Small intestine (tissue), 7 donors: ENCODE measurements at regions not wholly inside any gene's neighbourhood (a gene's known extent, or its start where the extent isn't known, plus 50 kb on each side); places are given as distances from the start of the nearest gene placed in this dataset.
A peak's percentile ranks its signal among the peaks of the same experiment; 100 is the strongest.

Experiments used
- DNase-seq, 2 donors: peaks; one replicate each; pipeline versions ENCODE4 v3.0.0 to v3.0.0-alpha.2; 2013
- FAIRE-seq: peaks from 2 replicates; lab custom pipeline; 2012; peaks lifted over from hg19 to GRCh38; lab: Jason Lieb, UNC
- H3K27ac ChIP-seq, 3 donors: one replicate each; pipeline ENCODE4 v1.5.1; 2013; ENCODE audit warnings: low read length in 2 of 3, mild to moderate bottlenecking in 2 of 3, control low read depth in 1 of 3, inconsistent platforms in 1 of 3, low read depth in 1 of 3, moderate library complexity in 1 of 3
- H3K27me3 ChIP-seq, 3 donors: one replicate each; pipeline ENCODE4 v1.6.1; 2013; ENCODE audit warnings: low read length in 3 of 3, inconsistent platforms in 1 of 3; ENCODE audit not compliant: control insufficient read depth in 3 of 3, insufficient read depth in 3 of 3
- H3K36me3 ChIP-seq, 3 donors: one replicate each; pipeline ENCODE4 v1.6.1; 2013; ENCODE audit warnings: low read length in 3 of 3, inconsistent platforms in 1 of 3, low read depth in 1 of 3, mild to moderate bottlenecking in 1 of 3, moderate library complexity in 1 of 3; ENCODE audit not compliant: control insufficient read depth in 3 of 3, insufficient read depth in 2 of 3
- H3K4me1 ChIP-seq, 3 donors: one replicate each; pipeline ENCODE4 v1.6.1; 2013; ENCODE audit warnings: low read length in 2 of 3, inconsistent platforms in 1 of 3, low read depth in 1 of 3, mild to moderate bottlenecking in 1 of 3, moderate library complexity in 1 of 3; ENCODE audit not compliant: control insufficient read depth in 3 of 3, insufficient read depth in 2 of 3
- H3K4me3 ChIP-seq, 3 donors: one replicate each; pipeline ENCODE4 v1.5.1; 2013; ENCODE audit warnings: low read length in 3 of 3, control low read depth in 1 of 3, inconsistent platforms in 1 of 3, low read depth in 1 of 3, mild to moderate bottlenecking in 1 of 3, moderate library complexity in 1 of 3
- H3K9me3 ChIP-seq, 2 donors: one replicate each; pipeline ENCODE4 v1.6.1; 2013; ENCODE audit warnings: low read depth in 1 of 2, low read length in 1 of 2; ENCODE audit not compliant: control insufficient read depth in 2 of 2, insufficient read depth in 1 of 2
- WGBS, 3 donors: extraction: QIAGEN DNeasy Blood & Tissue Kit; methylation state at CpG; one replicate each; pipeline ENCODE4 v1.1.7; 2013; 5-methylcytosine and 5-hydroxymethylcytosine counted together
- donor health status: healthy with polysubstance abuse.
- donor health status: control.
- donor health status: control.
- donor health status: Bipolar disorder and iron deficiency.
- donor health status: healthy.

GRCh38 chr12:67559751-67560150 is 88.8 kb upstream of the DYRK2 start:
- H3K4me1 ChIP-seq = peaks cover 0 to 13% (median 9%) of the 10 kb centered on the region in 3 donors
- 90 to 94% (median 94%) methylated on average over 3 of the region's 3 CpGs for WGBS, 3 donors
- H3K27ac ChIP-seq = no peak overlapping the region
- no peaks in the 10 kb centered on the region for H3K27me3 ChIP-seq
- DNase-seq (no peak), FAIRE-seq (no peak)
- H3K9me3 ChIP-seq = peaks cover 0 to 13% of the 10 kb centered on the region in 2 donors
- H3K4me3 ChIP-seq = no peak overlapping the region
- no peaks in the 10 kb centered on the region for H3K36me3 ChIP-seq

GRCh38 chr12:67562513-67563287 is 85.8 kb upstream of the DYRK2 start:
- Histone ChIP-seq H3K27ac (peak overlapping the region in 1 of 3 donors; percentile 63), H3K36me3 (no peaks in the 10 kb centered on the region), H3K27me3 (no peaks in the 10 kb centered on the region), H3K4me1 (peaks cover 0 to 9% (median 4%) of the 10 kb centered on the region in 3 donors), H3K9me3 (peaks cover 1 to 10% of the 10 kb centered on the region in 2 donors), H3K4me3 (no peak overlapping the region)
- FAIRE-seq (no peak), DNase-seq (peak; percentile 86 to 88)
- WGBS, 3 donors = 18 to 57% (median 21%) methylated on average over 3 of the region's 3 CpGs

- peak; percentile 54 to 79 for DNase-seq
- FAIRE-seq = no peak
Measured at GRCh38 chr12:67568055-67568454, 80.5 kb upstream of the DYRK2 start.

DNA sequence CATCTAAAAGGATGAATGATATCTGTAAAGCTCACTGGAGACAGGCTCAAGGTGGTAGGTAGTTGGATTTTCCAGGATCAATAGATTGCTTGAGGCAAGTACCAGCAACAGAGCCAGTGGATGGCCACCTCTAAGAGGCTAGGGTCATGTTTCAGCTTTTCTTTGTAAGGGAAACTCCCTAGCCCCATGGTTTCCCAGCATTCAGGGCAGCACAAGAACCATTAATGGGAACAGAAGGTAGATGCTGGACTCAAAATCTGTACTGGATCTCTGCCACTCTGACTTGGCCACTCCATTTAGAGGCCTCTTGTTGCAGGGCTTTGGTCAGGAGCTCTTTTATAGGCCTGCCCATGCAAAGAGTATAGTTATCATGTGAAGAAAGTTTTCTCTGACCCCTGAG is 76.1 kb upstream of the DYRK2 start:
- no peak for FAIRE-seq
- H3K27ac ChIP-seq = no peak overlapping the region
- H3K9me3 ChIP-seq = no peaks in the 10 kb centered on the region
- DNase-seq = no peak
- H3K27me3 ChIP-seq = no peaks in the 10 kb centered on the region
- no peaks in the 10 kb centered on the region for H3K36me3 ChIP-seq
- peaks cover 0 to 2% (median 0%) of the 10 kb centered on the region in 3 donors for H3K4me1 ChIP-seq
- H3K4me3 ChIP-seq = no peak overlapping the region

More at GRCh38 chr12:67568055-67568454, 80.5 kb upstream of the DYRK2 start:
- H3K36me3 ChIP-seq = no peaks in the 10 kb centered on the region
- H3K27me3 ChIP-seq = no peaks in the 10 kb centered on the region
- no peak overlapping the region for H3K4me3 ChIP-seq
- H3K9me3 ChIP-seq = peaks cover 1 to 5% of the 10 kb centered on the region in 2 donors
- 52 to 67% (median 63%) methylated on average over 2 of the region's 2 CpGs for WGBS, 3 donors
- H3K4me1 ChIP-seq = peaks cover 0 to 2% (median 0%) of the 10 kb centered on the region in 3 donors
- no peak overlapping the region for H3K27ac ChIP-seq

DNA sequence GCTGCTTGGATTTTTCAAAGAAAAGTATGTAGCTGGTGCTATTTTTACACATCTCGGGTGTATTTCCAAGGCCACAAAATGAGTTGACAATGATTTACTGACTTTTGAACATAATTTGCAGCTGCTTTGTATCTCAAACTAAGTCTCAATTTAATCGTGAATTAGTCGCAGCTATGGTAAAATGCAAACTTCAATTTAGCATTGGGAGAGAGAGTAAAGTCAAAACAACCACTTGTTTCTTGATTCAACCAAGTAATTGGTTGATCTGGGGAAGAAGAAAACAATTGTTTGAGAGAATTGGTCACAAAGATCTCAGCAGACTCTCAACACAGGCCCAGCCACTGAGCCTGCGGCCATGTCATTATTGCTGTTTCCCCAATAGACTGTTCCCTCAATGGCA is 75.0 kb upstream of the DYRK2 start:
- no peaks in the 10 kb centered on the region for H3K4me1 ChIP-seq
- H3K9me3 ChIP-seq = no peaks in the 10 kb centered on the region
- FAIRE-seq = no peak
- no peak overlapping the region for H3K27ac ChIP-seq
- no peak overlapping the region for H3K4me3 ChIP-seq
- WGBS, 3 donors = 89 to 96% (median 93%) methylated on average over 4 of the region's 4 CpGs
- no peaks in the 10 kb centered on the region for H3K36me3 ChIP-seq
- no peaks in the 10 kb centered on the region for H3K27me3 ChIP-seq
- no peak for DNase-seq

DNA sequence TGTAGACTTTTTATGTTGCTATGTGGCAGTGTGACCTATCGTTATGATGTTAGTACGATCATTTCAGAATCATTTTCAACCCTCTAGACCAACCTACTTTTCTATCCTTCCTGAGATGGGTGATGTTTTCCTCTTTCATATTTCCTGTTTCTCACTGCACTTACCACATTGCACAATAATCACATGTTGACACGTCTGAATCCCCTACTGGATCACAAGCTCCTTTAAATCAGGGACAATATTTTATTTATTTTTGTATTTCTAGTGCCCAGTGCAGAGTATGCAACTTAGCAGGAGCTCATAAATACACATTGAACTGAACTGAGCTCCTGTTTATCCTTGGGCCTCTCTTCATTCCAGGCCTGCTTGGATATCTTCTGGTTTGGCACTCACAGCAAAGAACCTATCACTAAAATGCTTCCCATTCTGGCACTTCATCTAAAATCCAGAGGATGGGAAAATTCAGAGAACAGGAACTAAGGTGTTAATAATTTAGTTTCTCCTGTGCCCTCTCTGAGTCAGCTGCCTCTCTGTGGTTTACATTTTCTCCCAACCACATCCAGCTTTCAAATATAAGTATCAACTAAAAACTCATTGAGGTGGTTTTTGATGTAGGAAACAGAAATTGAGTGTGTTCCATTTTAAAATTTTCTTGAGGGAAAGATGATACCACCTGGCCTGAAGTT is 69.4 kb upstream of the DYRK2 start:
- H3K36me3 ChIP-seq = no peaks in the 10 kb centered on the region
- peak overlapping the region in 1 of 3 donors; percentile 71 for H3K27ac ChIP-seq
- no peaks in the 10 kb centered on the region for H3K9me3 ChIP-seq
- no peak overlapping the region for H3K4me3 ChIP-seq
- H3K27me3 ChIP-seq = no peaks in the 10 kb centered on the region
- FAIRE-seq (no peak), DNase-seq (peak in 1 of 2 donors; percentile 29)
- H3K4me1 ChIP-seq = peaks cover 0 to 2% (median 0%) of the 10 kb centered on the region in 3 donors
- 63 to 87% (median 66%) methylated on average over 3 of the region's 3 CpGs for WGBS, 3 donors

- H3K36me3 ChIP-seq = no peaks in the 10 kb centered on the region
- no peaks in the 10 kb centered on the region for H3K9me3 ChIP-seq
- H3K27me3 ChIP-seq = no peaks in the 10 kb centered on the region
- H3K4me3 ChIP-seq = no peak overlapping the region
- peak overlapping the region in 1 of 3 donors; percentile 39 for H3K27ac ChIP-seq
- WGBS, 3 donors = 87 to 95% (median 90%) methylated on average over 1 of the region's 1 CpG
- peaks cover 0 to 2% (median 0%) of the 10 kb centered on the region in 3 donors for H3K4me1 ChIP-seq
- FAIRE-seq (no peak), DNase-seq (no peak)
Measured at GRCh38 chr12:67579662-67580003, 68.9 kb upstream of the DYRK2 start.

GRCh38 chr12:67582238-67582834 is 66.2 kb upstream of the DYRK2 start:
- H3K4me3 ChIP-seq = no peak overlapping the region
- no peaks in the 10 kb centered on the region for H3K36me3 ChIP-seq
- no peak for FAIRE-seq
- WGBS, 3 donors = 68 to 91% (median 87%) methylated on average over 3 of the region's 3 CpGs
- peaks cover 0 to 2% (median 0%) of the 10 kb centered on the region in 3 donors for H3K4me1 ChIP-seq
- H3K27ac ChIP-seq = no peak overlapping the region
- H3K9me3 ChIP-seq = no peaks in the 10 kb centered on the region
- DNase-seq = no peak
- no peaks in the 10 kb centered on the region for H3K27me3 ChIP-seq
